Caco-2 (cell line): ENCODE measurements at regions not wholly inside any gene's neighbourhood (a gene's known extent, or its start where the extent isn't known, plus 50 kb on each side); places are given as distances from the start of the nearest gene placed in this dataset.

ENCODE experiments used
- BruUV-seq: library from RNA; stranded (reverse); fragments of 400-500 nt; replicated peaks from 2 replicates; lab custom pipeline; 2021; lab: Mats Ljungman, UMichigan
- CTCF ChIA-PET: fragments of 300-600 bp; sonication (Branson Sonifier 250); formaldehyde crosslinking; loops from one replicate; lab custom pipeline; 2022; ENCODE audit warnings: antibody characterized with exemption; lab: Charles Lee
- POLR2A ChIA-PET: fragments of 300-600 bp; sonication (Branson Sonifier 250); formaldehyde crosslinking; loops from one replicate; lab custom pipeline; 2022; ENCODE audit warnings: antibody characterized with exemption; lab: Charles Lee
- DNase-seq, 2 experiments: peaks; one replicate each; pipeline versions ENCODE4 v3.0.0 to v3.0.0-alpha.2; 2020 to 2022
- H3K27me3 ChIP-seq: replicated peaks from 2 replicates; pipeline ENCODE4 v1.6.0; 2011; ENCODE audit warnings: low read length; ENCODE audit not compliant: control insufficient read depth, insufficient read depth
- H3K36me3 ChIP-seq: 2 replicates; pipeline ENCODE4 v1.5.1; 2011; ENCODE audit warnings: low read length; ENCODE audit not compliant: control insufficient read depth, insufficient read depth
- H3K4me1 ChIP-seq: fragments of 250-450 bp; sonication (Bioruptor Pico); 2 replicates; pipeline ENCODE4 v1.5.1; 2020; ENCODE audit warnings: mild to moderate bottlenecking
- H3K4me3 ChIP-seq: 2 replicates; pipeline ENCODE4 v1.5.1; 2011; ENCODE audit warnings: low read depth, mild to moderate bottlenecking, control low read depth, low read length
- H3K9me3 ChIP-seq: fragments of 250-450 bp; sonication (Bioruptor Pico); 2 replicates; pipeline ENCODE4 v1.5.1; 2020; ENCODE audit warnings: mild to moderate bottlenecking, moderate library complexity
- H3K27ac Mint-ChIP-seq: one replicate; pipeline ENCODE4 v1.8.0; 2022; ENCODE audit warnings: mixed read lengths; ENCODE audit not compliant: unreplicated experiment
- H3K27me3 Mint-ChIP-seq: one replicate; pipeline ENCODE4 v1.8.0; 2022; ENCODE audit warnings: mixed read lengths; ENCODE audit not compliant: insufficient read depth, unreplicated experiment
- H3K36me3 Mint-ChIP-seq: one replicate; pipeline ENCODE4 v1.8.0; 2022; ENCODE audit warnings: mild to moderate bottlenecking, mixed read lengths; ENCODE audit not compliant: insufficient read depth, unreplicated experiment
- H3K4me1 Mint-ChIP-seq: one replicate; pipeline ENCODE4 v1.8.0; 2022; ENCODE audit warnings: low read depth, mixed read lengths; ENCODE audit not compliant: unreplicated experiment
- H3K4me3 Mint-ChIP-seq: one replicate; pipeline ENCODE4 v1.8.0; 2022; ENCODE audit warnings: mild to moderate bottlenecking, moderate library complexity, mixed read lengths; ENCODE audit not compliant: unreplicated experiment
- H3K9me3 Mint-ChIP-seq: one replicate; pipeline ENCODE4 v1.8.0; 2022; ENCODE audit warnings: mixed read lengths; ENCODE audit not compliant: unreplicated experiment
- CTCF ChIP-seq, 2 experiments: fragments of 200-600 bp in 1 of 2; IDR thresholded peaks; 1 replicate in 1 of 2; 2 replicates in 1 of 2; pipeline versions ENCODE4 v1.5.1 to v1.8.0; 2011 to 2022; ENCODE audit warnings: antibody characterized with exemption in 1 of 2, control low read depth in 1 of 2, inconsistent platforms in 1 of 2, low read depth in 1 of 2, low read length in 1 of 2, mild to moderate bottlenecking in 1 of 2, moderate library complexity in 1 of 2; ENCODE audit not compliant: insufficient read depth in 1 of 2, severe bottlenecking in 1 of 2, unreplicated experiment in 1 of 2
- intact Hi-C: fragments of 100-400 bp; cut with micrococcal nuclease; formaldehyde crosslinking; loops from one replicate; pipeline ENCODE4 v1.10.0; 2022; ENCODE audit not compliant: unreplicated experiment

- H3K27ac Mint-ChIP-seq = no peak overlapping the region
- Histone ChIP-seq H3K4me1 (no peaks in the 10 kb centered on the region), H3K36me3 (no peaks in the 10 kb centered on the region), H3K9me3 (no peaks in the 10 kb centered on the region), H3K27me3 (no peaks in the 10 kb centered on the region; the same call in 1 of the 2 replicates), H3K4me3 (no peak overlapping the region)
- no peak for DNase-seq
- H3K36me3 Mint-ChIP-seq = no peaks in the 10 kb centered on the region
- peaks cover 18% of the 10 kb centered on the region for H3K27me3 Mint-ChIP-seq
- CTCF ChIA-PET = no interaction called here
- no peak overlapping the region for H3K4me3 Mint-ChIP-seq
- intact Hi-C loops = no loop called here
- no peak for TF ChIP-seq CTCF (IDR thresholded peaks at IDR 0.05; ENCODE audit: insufficient read depth in 1 of 2, low read depth in 1 of 2, low read length in 1 of 2, severe bottlenecking in 1 of 2, unreplicated experiment in 1 of 2)
- H3K9me3 Mint-ChIP-seq = peaks cover 8% of the 10 kb centered on the region
- POLR2A ChIA-PET = no interaction called here
- no peaks in the 10 kb centered on the region for H3K4me1 Mint-ChIP-seq
- no TSS peak for BruUV-seq
These were observed 491.0 kb upstream of the CLINT1 start for GRCh38 chr5:158349987-158350386.

GRCh38 chr5:158344376-158344775 is 485.4 kb upstream of the CLINT1 start:
- Histone ChIP-seq H3K27me3 (no peaks in the 10 kb centered on the region; the same call in 1 of the 2 replicates), H3K36me3 (no peaks in the 10 kb centered on the region), H3K4me3 (no peak overlapping the region), H3K9me3 (no peaks in the 10 kb centered on the region), H3K4me1 (no peaks in the 10 kb centered on the region)
- POLR2A ChIA-PET = no interaction called here
- no TSS peak for BruUV-seq
- no peak for TF ChIP-seq CTCF (IDR thresholded peaks at IDR 0.05; ENCODE audit: insufficient read depth in 1 of 2, low read depth in 1 of 2, low read length in 1 of 2, severe bottlenecking in 1 of 2, unreplicated experiment in 1 of 2)
- intact Hi-C loops = no loop called here
- DNase-seq = no peak
- no peak overlapping the region for H3K27ac Mint-ChIP-seq
- H3K4me3 Mint-ChIP-seq = no peak overlapping the region
- peaks cover under 1% of the 10 kb centered on the region for H3K27me3 Mint-ChIP-seq
- H3K4me1 Mint-ChIP-seq = no peaks in the 10 kb centered on the region
- CTCF ChIA-PET = no interaction called here
- peaks cover 10% of the 10 kb centered on the region for H3K9me3 Mint-ChIP-seq
- H3K36me3 Mint-ChIP-seq = no peaks in the 10 kb centered on the region

GRCh38 chr5:158340608-158341007 is 481.7 kb upstream of the CLINT1 start:
- no peak overlapping the region for H3K4me3 ChIP-seq
- H3K4me3 Mint-ChIP-seq = no peak overlapping the region
- intact Hi-C loops = no loop called here
- no peaks in the 10 kb centered on the region for H3K4me1 Mint-ChIP-seq
- no TSS peak for BruUV-seq
- ChIA-PET CTCF (no interaction called here), POLR2A (no interaction called here)
- no peaks in the 10 kb centered on the region for H3K9me3 ChIP-seq
- H3K36me3 ChIP-seq = no peaks in the 10 kb centered on the region
- no peaks in the 10 kb centered on the region for H3K36me3 Mint-ChIP-seq
- H3K4me1 ChIP-seq = no peaks in the 10 kb centered on the region
- H3K27ac Mint-ChIP-seq = no peak overlapping the region
- peaks cover 8% of the 10 kb centered on the region for H3K9me3 Mint-ChIP-seq
- peaks cover 5% of the 10 kb centered on the region for H3K27me3 Mint-ChIP-seq
- no peak for TF ChIP-seq CTCF (IDR thresholded peaks at IDR 0.05; ENCODE audit: insufficient read depth in 1 of 2, low read depth in 1 of 2, low read length in 1 of 2, severe bottlenecking in 1 of 2, unreplicated experiment in 1 of 2)
- no peak for DNase-seq
- no peaks in the 10 kb centered on the region for H3K27me3 ChIP-seq
